Stimulated activated CD8-positive, alpha-beta memory T cell treated with anti-CD3 and anti-CD28 coated beads, Interleukin-2, amount 100 ng/mL, for 48 hours (primary cell): ENCODE measurements at regions not wholly inside any gene's neighbourhood (a gene's known extent, or its start where the extent isn't known, plus 50 kb on each side); places are given as distances from the start of the nearest gene placed in this dataset.
"Not testable (repeated sequence)": the region's sequence is repeated elsewhere in the genome, so short reads cannot be mapped to it uniquely, and the experiment has no call there.

Experiments
- DNase-seq, 2 donors: peaks; one replicate each; pipeline ENCODE4 v3.0.0-alpha.2; 2020; ENCODE audit warnings: low read depth in 2 of 2

DNA sequence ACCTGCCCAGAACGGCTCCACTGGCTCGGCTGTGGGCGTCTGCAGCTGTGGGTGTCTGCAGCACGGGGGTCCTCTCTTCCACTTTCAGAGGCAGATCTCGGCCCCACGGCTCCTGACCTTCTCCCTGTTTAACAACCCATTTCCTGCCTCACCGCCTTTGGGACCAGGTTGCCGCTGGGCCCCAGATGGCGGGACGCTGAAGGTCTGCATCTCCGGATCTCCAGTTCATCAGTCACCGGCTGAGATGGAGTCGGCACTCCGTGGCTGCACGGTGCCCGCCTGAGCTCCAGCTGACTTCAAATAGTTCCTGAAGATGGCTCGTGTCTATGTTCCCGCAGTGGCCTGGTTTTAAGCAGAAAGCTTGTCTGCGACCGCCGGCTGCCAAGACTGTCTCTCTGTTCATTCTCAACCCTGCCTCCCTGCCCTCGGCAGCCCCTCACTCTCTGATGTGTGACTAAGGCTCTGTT lies 475.9 kb downstream of the BRD1 start:
- no peak for DNase-seq

DNA sequence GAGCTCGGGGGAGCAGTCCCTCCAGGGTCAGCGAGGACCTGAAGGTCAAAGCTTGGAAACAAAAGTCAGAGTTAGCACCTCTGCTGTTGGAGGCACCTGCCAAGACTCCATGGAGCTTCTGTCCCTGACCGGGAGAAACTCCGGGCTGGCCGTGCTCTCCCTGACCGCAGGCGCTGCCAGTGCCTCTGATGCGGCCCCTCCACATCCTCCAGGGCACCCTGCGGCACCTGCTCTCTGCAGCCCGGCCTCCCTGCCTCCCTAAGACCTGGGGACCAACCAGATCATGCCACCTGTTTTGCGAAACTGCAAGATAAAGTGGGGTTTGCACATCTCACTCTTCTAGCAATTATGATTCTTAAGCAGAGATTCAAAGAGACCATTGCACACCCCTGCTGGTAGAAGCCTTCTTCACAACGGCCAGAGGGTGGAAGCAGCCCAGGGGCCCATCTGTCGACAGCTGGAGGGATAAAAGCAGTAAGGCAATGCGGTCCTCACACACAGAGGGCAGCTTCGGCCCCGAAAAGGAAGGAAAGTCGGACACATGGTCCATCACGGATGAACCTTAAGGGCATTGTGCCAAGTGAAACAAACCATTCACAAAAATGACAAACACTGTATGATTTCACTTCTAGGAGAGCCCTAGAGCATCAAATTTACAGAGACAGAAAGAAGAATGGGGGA lies 477.1 kb downstream of the BRD1 start:
- no peak for DNase-seq

DNA sequence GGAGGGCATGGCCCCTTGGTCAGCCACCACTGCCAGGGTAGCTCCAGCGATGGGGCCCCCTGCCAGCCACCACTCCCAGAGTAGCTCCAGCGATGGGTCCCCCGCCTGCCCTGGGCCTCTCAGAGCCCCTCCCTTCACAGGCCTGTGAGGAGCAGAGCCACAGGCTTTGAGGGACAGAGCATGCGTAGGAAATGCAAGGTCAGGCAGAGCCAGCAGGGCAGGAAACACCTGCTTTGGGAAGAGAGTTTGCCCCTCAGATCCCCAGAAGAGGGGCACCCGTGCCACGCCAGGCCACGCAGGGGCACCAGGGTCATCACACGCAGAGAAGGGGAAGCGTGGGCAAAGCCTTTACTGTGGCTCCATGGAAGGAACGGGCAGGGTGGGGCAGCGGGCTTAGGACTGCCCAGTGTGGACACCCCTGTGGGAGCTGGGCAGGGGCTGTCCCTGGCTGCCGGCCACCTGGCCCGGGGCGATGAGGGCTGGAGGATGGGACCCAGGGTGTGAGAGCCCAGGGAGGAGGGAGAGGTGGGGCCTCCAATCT lies 477.8 kb downstream of the BRD1 start:
- DNase-seq, result no peak

DNA sequence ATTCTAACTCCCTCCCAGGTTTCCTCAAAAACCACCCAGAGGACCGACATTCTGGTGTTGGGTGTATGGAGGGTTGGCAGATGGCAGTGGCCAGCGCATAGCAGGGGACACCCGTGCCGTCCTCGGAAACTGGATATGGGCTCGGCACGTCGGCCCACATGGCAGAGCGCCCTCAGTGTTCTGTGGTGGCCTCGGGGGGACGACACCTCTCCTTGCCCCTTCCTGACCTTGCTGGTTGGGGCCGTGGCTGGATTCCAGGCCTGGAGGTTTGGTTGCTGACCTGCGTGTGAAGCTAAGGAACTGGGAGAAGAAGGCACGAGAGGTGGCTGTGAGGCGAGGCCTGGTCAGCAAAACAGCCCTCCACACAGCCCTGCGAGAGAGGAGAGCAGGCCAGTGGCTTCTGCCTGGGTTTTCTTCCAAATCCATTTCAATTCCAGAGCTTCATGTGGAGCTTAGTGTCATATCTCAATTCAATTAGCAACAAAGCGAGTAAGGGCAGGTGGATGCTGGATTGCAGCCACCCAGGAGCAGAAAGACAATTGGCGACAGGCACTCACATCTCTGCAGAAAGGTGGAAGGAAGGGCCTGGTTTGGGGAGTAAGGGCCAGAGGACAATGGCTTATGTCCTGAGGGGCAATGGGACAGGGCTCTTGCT lies 478.4 kb downstream of the BRD1 start:
- no peak for DNase-seq

DNA sequence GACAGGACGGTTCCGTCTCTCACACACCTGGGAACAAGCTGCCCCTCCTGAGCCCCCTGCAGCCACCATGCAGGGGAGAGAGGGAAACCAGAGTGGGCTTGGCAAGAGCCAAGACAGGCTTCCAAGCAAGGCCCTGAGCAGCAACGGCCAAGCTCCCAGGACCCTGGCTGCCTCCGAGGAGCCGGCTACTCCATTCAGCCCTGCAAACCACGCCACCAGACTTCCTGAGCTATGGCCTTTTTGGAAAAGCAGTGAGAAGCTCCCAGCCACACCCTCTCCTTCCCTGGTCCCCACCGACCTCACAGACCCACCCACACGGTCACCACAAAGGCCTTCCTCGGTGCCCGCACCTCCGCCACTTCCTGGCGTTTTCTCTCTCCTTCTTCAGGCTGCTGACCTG lies 479.0 kb downstream of the BRD1 start:
- no peak for DNase-seq

DNA sequence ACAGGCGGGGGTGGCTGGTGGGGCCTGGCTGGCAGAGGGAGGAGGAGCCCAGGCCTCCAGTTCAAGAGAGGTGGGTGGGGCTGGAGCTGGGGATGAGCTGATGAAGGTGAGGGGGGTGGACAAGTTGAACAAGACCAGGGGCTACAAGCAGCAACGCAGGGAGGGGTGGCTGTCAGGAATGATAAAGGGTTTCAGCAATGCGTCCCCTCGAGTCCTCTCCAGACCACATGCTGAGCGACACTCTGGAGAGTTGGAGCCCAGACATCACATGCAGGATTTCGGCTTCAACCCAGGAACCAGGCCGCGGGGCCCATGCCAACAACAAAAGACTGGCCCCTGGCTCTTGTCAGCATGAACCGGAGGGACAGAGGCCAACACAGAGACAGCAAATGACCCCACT lies 480.3 kb downstream of the BRD1 start:
- DNase-seq, result no peak

DNA sequence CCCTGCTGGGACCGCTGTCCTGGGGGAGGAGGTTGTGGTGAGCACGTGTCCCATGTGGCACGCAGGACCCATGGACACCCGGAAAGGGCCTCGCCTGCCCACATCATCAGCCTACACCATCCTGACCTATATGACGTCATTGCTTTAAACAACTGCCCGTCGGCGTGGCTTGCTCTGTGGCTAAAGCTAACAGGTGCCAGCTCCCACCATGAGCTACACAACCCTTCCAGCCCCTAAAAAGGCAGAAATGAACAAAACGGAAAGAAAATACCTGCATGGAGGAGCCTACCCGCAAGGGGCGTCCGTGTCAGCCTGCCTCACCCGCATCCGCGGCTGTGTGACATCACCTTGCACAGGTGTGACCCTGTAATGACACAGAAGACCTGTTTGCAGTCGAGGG lies 481.8 kb downstream of the BRD1 start:
- no peak for DNase-seq

DNA sequence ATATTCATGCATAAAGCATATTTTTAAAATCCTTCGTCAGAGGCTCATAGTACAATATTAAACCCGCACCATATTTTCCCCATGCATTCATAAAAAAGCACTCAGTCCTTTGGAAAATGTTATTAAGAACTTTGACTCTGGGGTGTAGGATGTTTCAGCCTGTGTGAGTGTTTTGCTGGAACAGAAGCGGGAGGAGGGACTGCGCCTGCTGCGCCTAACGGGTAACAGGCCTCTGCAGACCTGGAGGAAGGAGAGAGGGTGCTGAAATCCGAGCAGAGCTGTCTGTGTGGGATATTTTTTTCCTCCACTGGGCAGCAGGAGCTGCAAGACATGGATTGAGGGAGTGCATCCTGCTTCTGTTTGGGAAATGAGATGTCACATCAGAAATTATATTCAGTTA lies 483.0 kb downstream of the BRD1 start:
- no peak for DNase-seq

DNA sequence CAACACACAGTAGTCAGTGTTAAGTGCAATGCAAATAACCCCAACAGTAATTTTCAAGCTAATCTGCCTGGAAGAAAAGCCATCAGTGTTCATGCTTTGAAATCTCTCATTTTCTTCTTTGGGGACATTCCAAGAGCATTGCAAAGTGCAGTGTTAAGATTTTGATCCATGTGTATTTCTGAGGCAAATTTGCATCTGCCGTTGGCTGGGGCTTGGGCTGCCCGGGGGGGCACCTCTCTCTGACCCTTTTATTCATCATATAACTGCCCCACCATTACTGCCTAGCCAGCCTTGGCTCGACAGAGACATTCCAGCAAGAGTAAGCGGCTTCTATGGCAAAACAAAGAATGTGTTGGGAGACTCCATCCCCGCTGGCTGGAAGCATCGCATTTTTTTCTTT lies 483.5 kb downstream of the BRD1 start:
- DNase-seq, result no peak

DNA sequence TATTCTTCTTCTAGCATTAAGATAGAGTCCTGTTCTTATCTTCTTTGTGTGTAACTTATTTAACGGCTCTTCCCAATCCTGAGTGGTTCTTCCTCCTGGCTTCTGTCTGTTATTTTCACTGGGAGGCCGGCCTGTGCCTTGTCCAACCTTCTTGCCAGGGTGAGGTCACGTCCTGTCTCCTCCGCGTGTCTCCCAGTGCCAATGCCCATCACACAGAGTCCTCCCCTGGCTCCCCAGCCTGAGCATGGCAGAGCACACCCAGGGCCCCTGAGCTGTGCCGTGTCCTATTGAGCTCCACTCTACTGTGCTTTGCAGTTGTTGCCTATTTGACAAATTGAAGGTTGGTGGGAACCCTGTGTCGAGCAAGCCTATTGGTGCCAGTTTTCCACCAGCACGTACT lies 487.3 kb downstream of the BRD1 start:
- DNase-seq, result no peak

DNA sequence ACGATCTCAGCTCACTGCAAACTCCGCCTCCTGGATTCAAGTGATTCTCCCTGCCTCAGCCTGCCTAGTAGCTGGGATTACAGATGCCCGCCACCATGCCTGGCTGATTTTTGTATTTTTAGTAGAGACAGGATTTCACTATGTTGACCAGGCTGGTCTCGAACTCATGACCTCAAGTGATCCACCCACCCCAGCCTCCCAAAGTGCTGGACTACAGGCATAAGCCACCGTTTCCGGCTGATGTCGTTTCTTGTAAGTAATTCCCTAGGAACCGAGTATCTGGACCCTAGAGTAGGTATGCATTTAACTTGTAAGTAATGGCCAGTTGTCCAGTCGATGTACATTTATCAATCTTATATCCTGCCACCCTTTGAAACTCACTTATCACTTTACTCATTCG lies 491.2 kb downstream of the BRD1 start:
- not testable (repeated sequence) for DNase-seq

DNA sequence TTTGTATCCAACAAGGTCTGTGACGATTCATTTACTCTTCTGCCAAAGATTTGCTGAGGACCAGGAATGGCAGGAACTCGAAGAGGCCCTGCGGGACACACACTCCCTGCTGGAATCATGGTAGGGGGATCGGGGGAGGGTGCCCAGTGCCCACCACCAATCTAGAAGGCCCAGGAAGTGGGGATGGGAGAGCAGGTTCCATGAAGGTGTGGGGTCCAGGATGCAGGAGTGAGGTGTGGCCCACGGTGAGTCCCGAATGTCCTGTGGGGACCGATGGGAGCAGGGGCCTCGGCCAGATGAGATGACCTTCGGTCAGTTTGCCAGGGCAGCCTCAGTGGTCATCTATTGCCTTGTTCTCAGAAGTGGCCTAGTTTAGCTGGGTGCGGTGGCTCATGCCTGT lies 492.7 kb downstream of the BRD1 start:
- no peak for DNase-seq

DNA sequence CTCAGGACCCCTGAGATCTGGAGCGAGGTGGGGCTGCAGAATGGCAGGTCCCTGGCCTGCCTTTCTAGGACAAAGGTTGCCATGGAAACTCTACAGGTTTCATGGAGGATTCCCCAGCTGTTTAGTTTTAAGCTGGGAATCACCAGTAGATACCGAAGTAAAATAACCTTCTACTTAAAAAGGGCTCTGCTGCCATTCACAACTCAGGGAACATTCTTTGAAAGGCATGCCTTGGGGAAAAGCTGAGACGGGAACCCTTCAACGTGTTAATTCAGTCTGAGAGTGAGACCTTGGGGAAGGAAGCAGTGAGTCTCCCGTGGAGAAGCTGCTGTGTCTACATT lies 493.3 kb downstream of the BRD1 start:
- DNase-seq, result no peak

DNA sequence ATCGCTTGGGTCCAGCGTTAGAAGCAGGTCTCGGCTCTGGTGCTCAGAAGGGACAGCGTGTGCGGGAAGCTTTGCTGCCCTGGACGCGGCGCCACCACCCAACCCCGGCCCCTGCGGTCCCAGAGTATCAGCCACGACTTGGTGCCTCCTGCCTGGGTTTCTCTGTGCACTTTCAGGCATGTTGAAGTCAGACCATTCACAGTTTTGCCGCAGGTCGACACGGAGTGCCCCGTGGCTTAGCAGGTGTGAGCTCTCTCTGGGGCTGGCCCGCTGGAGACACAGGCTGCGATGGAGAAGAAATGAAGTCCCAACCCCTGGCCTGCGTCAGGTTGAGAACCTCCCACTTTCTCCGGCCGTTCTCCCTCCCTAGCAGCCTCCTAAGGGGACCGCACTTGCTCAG lies 494.5 kb downstream of the BRD1 start:
- no peak for DNase-seq

DNA sequence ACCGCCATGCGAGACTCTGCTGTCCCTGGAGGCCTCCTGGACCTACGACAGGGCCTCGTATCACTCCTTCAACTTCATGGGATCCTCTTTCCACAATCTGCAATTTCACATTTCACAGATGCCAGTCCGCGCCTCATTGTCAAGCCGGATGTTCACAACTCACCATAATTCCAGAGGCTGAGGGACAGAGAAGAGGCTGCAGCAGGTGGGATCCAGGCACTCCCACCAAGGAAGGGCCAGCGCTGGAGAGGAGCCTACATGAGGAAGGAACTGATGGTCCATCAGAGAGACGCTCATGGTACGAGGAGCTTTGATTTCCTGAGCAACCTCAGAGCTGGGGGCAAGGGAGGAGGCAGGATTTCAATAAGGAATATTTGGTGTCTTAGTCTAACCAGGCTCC lies 495.0 kb downstream of the BRD1 start:
- DNase-seq, result no peak

DNA sequence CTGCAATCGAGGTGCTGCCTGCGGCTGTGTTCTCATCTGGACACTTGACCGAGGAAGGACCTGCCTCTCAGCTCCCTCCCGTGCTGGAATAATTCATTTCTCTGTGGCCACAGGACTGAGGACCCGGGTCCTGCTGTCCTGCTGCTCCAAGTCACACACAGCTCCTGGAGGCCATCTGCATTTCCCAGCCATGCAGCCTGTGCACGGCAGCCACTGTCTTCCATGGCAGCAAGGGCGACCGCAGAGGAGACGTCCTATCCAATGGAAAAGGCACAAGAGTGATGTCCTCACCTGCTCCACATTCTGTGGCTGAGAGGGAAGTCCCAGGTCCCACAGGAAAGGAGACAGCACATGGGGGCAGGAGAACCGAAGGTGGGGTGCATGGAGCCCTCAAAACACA lies 495.8 kb downstream of the BRD1 start:
- no peak for DNase-seq

DNA sequence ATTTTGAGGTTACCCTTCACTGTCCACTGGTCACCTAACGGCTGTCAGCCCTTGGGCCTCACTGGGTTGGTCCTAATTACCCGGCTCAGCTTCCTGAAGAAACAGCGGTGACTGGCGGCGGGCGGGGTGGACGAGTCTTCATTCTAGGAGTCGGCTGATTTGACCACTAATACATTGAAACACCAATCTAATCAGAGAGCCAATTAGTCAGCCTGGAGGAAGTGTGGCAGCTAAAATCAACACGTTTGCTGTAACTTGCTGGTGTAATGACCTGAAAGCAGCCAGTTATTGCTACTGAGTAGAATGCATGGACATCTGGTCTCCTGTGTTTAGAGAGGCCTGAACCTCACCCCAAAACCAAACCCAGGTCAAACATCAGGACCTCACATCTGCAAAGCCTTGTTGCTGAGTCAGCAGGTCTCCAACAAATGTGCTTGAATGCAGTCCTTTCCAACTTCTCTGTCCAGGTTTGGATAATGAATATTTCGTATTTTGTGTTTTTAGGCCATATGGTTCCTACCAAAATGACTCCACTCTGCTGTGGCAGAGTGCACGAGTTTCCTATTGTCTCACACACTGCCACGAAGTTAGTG lies 496.4 kb downstream of the BRD1 start:
- no peak for DNase-seq

DNA sequence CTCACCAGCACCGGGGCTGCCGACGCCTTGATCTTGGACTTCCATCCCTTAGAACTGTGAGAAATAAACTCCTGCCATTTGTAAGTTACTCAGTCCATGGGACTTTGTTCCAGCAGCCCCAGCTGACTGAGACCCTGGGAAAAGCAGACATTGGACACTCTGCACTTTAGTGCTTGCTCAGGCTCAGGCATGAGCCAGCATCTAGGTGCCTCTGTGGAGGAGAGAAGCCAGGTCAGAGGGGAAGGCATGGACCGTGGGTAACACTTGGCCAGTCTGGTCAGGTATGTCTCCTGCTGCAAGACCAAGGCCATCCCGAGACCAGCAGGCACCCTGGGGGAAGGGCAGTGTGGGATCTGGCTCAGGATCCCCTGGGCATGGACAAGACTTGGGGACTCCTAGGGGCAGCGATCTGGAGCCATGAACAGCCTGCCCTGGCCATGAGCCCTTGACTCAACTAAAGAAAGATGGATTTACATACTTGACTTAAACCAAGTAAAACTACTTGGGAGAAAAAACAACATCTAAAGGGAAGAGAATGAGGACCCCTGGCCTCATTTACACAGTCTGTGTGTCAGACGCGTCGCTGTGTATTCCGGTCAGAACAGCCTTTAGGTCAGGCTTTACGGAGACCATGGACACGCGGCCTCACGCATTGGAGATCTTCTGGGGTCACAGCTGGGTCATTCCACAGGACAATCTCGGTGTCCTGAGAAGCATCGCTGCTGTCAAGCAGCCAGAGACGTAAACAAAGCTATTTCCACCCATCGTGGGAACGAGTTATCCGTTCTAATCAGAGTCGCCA lies 497.1 kb downstream of the BRD1 start:
- no peak for DNase-seq

DNA sequence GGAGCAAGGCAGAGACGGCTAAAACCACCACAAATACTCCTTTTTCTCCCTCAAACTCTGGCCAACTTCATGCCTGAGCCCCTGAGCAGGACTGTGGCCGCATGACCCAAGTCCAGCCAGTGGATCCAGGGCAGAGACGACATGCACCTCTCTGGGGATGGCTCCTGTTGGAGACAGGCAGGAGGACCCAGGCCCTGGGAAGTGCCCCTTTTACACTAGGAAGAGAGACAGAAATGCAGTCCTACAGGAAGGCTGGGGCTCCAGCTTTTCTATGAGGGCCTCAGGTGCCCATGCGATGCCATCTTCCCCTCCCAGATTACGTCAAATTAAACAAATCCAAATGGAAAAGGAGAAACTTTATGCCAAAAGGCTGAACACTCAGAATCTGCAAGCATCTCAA lies 498.0 kb downstream of the BRD1 start:
- no peak for DNase-seq

DNA sequence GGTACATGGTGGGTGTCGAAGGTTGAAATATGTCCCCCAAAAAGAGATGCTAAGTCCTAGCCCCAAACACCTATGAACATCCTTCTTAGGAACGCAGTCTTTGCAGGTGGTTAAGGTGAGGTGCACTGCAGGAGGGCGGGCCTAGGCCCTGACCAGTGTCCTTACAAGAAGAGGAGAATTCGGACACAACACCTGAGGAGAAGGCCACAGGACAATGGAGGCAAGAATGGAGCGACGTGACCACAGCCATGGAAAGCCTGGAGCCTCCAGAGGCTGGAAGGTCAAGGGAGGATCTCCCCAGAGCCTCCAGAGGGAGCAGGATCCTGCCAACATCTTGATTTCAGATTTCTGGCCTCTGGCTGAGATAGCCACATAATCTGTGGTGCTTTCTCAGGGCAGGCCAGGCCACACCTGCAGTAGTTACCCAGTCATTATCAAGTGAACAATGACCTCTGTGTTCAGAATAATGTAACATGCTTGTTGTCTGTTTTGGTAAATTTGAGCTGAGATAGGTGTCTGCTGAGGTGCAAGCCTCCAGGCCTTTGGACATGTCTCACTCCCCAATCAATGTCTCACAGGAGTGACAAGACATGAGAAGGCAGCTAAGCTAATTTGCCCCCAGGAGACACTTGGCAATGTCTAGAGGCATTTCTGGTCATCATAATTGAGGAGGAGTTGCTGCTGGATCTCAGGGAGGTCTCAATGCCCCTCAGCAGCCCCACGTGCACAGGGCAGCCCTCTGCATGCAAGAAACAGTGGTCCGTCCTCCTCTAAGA lies 498.9 kb downstream of the BRD1 start:
- no peak for DNase-seq

DNA sequence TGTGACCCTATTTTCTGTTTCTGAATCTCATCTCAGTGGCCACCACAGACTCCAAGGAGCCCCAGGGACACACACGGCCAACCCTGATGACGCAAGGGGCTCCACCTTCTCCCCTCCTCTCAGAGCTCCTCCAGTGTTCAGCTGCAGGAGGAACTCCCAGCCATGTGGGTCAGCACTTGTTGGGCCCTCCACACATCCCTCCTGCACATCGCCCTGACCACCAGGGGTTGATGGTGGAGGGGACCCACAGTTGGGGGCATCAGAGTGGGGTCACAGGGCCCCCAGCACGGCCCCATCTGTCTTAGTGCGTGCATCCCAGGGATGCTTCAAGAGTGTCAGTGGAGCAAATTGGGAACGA lies 499.6 kb downstream of the BRD1 start:
- DNase-seq, result no peak
